Neural cell (in vitro differentiated cells): ENCODE measurements at regions not wholly inside any gene's neighbourhood (a gene's known extent, or its start where the extent isn't known, plus 50 kb on each side); places are given as distances from the start of the nearest gene placed in this dataset.

Experiments used
- small RNA-seq, 3 experiments: library from RNA; depleted of rRNA; stranded (forward); fragments of <200 nt; gene quantifications; one replicate each; pipeline ENCODE3, GENCODE V24; 2012

Small RNA genes in the stretch of these regions (small RNA-seq; reads per million reads assigned to genes)
- 0 reads per million in 3 experiments for gene MIR4776-1
